HG03280 (cell line): ENCODE measurements at regions not wholly inside any gene's neighbourhood (a gene's known extent, or its start where the extent isn't known, plus 50 kb on each side); places are given as distances from the start of the nearest gene placed in this dataset.
"Not testable (repeated sequence)": the region's sequence is repeated elsewhere in the genome, so short reads cannot be mapped to it uniquely, and the experiment has no call there.

Experiments
- ATAC-seq: cut with Tn5 transposase; IDR thresholded peaks from one replicate; pipeline ENCODE4 v1.9.1; 2021; ENCODE audit warnings: mild to moderate bottlenecking, moderate library complexity; ENCODE audit not compliant: unreplicated experiment

DNA sequence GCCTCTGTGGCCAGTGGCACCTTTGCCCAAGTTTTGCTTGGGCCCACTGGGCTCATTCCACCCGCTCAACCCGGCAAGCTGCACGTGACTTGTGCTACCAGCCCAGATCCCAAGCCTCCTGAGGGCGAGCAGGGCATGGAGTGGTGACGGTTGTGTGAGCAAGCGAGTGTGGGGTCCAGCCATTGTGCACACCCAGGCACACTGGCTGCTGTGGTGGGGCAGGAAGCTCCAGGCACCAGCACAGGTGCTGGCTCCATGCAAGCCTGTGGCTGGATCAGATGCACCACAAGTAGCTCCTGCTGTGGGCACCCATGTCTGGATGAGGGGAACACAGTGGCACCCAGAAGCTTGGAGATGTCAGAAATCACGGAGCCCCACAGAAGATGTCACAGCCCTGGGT lies 557.0 kb upstream of the GNPDA2 start:
- no peak for ATAC-seq

DNA sequence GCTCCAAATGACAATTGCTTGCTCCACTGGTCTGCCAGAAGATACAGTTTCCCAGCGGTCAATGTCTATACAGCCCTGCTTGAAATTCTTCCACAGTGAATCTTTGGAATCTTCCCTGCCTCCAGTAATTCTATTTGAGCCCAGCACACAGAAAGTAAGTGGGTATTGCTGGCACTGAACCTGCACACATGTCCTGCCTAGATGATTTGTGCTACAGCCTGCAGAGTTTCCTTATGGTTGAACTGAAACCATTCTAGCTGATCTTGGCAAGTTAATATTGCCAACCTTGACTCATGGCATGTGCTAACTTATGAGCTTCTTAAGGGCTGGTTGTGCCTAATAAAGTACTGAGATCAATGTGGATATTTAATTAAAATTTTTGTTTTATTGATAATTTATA lies 553.8 kb upstream of the GNPDA2 start:
- ATAC-seq: no peak

DNA sequence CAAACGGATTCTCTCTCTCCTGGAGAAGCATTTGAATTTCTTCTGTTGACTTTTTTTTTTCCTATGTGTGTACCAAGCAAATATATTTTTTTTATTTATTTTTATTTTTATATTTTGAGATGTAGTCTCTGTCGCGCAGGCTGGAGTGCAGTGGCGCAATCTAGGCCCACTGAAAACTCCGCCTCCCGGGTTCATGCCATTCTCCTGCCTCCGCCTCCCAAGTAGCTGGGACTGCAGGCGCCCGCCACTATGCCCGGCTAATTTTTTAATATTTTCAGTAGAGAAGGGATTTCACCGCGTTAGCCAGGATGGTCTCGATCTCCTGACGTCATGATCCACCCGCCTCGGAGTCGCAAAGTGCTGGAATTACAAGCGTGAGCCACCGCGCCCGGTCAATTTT lies 549.5 kb upstream of the GNPDA2 start:
- no peak for ATAC-seq

DNA sequence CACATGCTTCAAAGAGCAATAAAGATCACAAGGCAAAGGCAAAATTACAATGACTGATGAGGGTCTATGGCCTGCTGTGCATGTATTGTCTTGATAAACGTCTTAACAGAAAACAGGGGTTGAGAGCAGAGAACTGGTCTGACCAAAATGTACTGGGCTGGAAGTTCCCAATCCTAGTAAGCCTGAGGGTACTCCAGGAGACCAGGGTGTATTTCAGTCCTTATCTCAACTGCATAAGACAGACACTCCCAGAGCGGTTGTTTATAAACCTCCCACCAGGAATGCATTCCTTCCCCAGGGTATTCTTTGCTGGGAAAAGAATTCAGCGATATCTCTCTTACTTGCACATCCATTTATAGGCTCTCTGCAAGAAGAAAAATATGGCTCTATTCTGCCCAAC lies 521.8 kb upstream of the GNPDA2 start:
- not testable (repeated sequence) for ATAC-seq

DNA sequence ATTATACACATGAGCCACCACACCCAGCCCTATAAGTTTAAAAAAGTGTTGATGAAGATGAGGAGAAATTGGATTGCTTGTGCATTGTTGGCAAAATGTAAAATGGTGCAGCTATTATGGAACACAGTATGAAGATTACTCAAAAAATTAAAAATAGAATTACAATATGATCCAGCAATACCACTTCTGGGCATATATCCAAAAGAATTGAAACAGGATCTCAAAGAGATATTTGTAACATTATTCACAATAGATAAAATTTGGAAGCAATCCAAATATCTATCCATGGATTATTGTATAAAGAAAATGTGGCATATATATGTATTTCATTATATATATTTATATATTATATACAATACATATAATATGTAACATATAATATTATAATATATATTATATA lies 515.6 kb upstream of the GNPDA2 start:
- no peak for ATAC-seq

DNA sequence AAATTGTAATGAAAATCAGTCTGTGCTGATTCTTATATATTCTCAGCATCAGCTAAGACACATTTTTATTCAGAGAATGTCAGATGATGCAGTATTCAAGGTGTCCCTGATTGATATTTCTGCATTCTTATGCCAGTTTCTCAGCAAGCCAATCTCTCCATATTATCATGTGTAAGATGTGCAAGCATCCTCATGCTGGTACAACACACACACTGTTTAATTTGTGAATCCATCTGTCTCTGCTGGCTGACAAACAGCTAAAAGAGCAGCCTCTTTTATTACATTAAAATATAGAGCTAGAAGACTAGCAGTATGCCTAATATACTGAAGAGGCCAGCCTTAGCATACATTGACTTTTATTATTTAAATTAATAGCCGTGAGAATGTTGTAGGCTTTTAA lies 502.9 kb upstream of the GNPDA2 start:
- no peak for ATAC-seq

DNA sequence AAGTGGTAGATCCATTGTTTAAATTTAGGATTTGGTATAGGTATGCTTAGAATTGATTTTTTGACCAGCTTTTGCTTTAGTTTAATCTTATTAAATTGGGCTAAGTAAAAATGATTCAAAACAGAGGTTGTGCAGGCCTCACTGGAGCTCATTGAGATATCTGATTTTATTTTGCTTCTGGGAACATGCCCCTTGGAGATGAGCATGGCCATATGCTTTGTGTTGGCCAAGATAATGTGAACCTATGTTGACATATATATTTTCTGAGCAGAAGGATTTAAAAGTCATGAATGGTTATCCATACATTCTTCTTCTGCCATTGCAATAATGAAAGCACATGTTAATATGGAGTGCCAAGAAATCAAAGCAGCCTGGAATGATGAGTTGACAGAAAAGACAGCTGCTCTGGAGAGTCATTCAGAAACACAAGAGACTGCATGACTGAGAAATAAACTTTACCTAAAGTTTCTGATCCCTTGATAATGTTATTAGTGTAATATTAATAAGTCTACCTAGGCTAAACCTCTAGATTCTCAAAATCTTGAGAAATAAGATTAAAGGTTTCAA lies 489.7 kb upstream of the GNPDA2 start:
- ATAC-seq: no peak

DNA sequence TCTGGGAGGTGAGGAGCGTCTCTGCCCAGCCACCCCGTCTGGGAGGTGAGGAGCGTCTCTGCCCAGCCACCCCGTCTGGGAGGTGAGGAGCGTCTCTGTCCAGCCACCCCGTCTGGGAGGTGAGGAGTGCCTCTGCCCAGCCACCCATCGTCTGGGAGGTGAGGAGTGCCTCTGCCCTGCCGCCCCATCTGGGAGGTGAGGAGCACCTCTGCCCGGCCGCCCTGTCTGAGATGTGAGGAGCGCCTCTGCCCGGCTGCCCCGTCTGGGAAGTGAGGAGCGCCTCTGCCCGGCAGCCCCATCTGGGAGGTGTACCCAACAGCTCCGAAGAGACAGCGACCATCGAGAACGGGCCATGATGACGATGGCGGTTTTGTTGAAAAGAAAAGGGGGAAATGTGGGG lies 482.1 kb upstream of the GNPDA2 start:
- ATAC-seq: not testable (repeated sequence)

DNA sequence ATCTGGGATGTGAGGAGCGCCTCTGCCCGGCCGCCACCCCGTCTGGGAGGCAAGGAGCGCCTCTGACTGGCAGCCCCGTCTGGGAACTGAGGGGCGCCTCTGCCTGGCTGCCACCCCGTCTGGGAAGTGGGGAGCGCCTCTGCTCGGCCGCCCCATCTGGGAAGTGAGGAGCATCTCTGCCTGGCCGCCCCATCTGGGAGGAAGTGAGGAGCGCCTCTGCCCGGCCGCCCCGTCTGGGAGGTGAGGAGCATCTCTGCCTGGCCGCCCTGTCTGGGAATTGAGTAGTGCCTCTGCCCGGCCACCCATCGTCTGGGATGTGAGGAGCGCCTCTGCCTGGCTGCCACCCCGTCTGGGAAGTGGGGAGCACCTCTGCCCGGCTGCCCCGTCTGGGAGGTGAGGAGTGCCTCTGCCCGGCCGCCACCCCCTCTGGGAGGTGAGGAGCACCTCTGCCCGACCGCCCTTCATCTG lies 481.5 kb upstream of the GNPDA2 start:
- ATAC-seq: not testable (repeated sequence)

DNA sequence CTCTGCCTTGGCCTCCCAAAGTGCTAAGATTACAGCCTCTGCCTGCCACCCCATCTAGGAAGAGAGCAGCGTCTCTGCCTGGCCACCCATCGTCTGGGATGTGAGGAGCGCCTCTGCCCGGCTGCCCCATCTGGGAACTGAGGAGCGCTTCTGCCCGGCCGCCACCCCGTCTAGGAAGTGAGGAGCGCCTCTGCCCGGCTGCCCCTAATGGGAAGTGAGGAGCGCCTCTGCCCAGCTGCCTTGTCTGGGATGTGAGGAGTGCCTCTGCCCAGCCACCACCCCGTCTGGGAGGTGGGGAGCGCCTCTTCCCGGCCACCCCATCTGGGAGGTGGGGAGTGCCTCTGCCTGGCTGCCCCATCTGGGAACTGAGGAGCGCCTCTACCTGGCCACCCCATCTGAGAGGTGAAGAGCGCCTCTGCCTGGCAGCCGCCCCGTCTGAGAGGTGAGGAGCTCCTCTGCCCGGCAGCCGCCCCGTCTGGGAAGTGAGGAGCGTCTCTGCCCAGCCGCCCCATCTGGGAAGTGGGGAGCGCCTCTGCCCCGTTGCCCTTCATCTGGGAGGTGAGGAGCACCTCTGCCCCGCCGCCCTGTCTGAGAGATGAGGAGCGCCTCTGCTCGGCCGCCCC lies 481.0 kb upstream of the GNPDA2 start:
- ATAC-seq: not testable (repeated sequence)

DNA sequence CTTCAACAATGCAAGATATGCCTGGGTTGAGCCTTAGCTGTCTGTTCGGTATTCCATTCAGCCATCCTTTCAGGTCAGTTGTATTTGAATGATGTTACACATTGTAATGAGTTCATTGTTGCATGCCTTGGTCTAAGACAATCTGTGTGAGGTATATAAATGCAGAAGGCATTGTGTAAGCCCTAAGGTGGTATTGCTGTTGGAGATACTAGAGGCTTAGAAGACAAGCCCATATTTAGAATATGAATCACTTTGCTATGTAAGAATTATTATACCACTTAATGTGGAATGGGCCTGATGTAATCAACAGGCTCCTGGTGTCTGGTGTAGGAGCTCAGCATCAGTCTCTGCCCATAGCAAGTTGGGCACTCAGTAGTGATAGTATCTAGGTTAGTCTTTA lies 473.4 kb upstream of the GNPDA2 start:
- ATAC-seq: no peak

DNA sequence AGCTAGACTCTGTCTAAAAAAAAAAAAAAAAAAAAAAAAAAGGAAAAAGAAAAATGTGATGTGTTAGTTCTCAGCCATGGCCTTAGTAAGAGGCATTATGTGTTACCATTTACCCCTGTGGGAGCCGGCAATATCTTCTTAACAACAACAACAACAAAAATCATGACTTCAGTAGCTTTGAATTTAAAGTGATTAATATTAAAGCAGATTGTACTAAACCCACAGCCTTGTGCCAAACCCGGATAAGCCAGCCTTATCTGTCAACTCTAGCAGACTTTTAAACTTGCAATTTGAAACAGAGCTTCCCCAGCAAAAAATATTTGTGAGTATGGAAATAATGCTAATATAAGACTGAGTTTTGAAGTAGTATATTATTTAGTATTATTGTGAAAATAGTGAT lies 462.1 kb upstream of the GNPDA2 start:
- no peak for ATAC-seq

DNA sequence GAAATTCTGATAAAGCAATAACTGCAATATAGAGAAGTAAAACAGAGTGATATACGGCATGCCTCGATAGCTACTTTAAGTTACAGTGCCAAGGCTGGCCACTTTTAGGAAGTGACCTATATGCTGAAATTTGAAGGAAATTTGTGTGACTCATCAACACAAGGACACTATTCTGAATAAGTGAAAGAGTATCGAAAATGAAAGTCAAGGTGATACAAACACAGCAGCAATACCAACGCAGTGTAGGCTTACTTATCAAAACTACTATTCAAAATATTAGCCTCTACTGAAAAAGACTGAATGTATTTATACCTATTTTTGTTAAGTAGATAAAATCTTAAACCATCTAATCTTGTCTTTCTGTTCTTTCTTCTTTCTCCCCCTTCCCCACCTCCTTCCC lies 459.9 kb upstream of the GNPDA2 start:
- no peak for ATAC-seq

DNA sequence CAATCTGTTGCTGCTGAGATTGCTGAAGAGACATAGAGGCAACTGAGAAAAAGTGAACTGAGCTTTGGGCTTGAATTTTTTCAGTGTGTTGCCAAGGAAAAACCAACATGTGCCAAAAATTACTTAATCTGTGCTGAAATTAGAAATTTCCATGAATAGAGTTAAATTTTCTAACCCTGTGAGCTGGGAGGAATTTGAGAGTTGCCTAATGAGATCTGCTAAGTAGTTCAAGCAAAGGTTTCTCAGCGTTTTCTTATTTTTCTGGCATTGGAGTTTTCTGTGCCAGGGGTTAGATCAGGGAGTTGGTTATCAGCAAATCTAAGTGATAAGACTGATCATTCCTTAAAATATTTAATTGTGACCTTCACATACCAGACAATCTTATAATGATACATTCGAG lies 457.5 kb upstream of the GNPDA2 start:
- ATAC-seq: no peak

DNA sequence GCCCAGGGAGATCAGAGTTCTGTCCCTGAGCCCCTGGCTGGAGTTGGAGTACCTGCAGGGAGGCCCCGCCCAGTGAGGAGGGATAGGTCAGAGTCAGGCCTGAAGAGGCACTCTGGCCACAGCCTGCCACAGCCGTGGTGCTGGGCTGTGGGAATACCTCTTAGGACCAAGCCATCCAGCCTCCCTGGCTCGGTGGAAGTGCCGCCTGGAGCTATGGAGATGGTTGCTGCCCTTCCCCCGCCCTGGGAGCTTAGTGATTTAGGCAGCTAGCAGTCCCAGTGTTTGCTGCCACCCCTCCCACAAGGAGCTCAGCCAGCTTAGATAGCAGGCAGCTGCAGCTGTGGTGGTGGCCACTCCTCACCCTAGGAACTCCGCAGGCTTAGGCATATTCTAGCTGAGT lies 446.3 kb upstream of the GNPDA2 start:
- no peak for ATAC-seq

DNA sequence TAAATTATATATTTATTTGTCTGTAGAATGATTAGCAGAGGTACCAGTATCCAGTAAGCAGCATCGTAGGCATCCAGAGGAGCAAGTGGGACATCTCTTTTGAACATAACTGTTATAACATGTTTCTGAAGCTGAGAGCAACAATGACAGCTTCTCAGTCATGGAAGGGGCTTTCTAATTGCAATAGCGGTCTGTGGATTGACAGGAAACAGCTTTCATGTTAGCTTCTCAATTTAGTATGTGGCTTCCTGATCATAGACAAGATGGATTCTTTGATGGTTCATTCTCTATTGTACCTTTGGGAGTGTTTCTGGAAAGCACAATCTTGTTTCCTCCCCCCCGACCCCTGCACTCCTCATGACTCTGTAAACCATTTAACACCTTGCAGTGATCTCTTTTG lies 434.6 kb upstream of the GNPDA2 start:
- no peak for ATAC-seq

DNA sequence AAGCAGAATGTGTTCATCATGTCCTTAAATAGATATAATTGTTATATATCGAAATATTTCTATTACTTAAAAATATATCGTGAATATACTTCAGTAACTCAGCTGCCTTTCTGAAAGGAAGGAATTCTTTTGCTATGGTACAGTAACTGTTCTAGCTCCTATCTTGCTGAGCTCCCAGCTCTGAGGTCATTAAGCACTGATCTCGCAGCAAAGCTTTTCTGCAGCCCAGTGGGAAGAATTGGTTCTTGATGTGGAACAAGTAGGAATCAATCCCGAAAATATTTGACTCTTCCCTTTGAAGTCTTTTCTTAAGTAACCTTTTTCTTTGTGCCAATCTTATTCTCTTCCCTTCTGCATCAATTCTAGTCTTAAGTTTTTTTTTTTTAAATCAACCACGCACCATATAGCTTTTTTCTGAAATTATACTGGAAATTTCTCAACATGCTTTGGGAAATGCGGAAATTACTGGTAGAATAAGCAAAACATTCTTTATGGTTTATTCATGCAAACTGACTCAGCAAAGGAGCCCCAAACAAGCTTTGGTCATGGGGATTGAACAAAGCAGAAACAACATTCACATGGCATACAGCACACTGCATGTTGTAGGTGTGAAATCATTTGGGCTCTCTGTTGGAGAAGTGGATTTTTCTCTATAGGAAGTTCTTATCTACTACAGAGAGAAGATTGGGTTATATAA lies 428.9 kb upstream of the GNPDA2 start:
- no peak for ATAC-seq

DNA sequence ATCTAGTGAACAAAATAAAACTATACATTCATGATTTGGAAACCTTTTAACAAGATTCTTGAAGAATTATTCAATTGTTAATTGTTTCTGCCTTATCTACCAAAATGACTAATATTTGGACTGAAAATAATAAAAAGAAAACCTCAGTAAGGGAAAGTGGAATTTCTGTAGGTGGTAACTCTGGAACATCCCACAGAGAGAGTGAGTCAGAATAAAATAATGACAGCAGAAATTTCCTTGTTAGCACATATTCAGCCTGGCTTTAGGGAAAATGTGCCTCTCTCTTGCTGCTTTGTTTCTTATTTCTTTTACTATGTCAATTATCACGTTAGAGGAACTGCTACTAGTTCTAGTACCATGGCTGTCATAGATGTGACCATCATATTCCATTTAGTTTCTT lies 421.5 kb upstream of the GNPDA2 start:
- ATAC-seq: no peak

DNA sequence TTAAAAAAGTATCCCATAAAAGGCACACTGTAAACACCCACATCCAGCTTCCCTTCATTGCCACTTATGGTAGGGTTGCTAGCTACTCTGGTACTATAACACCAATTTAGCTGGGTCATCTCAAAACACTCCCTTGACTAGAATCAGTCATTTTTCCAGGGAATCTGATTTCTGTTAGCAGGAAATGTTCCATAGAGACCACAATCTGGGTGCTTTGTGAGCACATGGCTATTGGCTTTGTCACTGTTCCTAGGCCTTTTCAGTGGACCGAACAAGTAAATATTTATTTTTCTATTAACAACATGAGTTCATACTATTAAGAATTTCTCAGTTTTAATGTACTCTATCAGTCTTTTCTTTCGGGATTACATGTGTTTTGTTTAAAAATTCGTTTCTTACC lies 404.7 kb upstream of the GNPDA2 start:
- no peak for ATAC-seq

DNA sequence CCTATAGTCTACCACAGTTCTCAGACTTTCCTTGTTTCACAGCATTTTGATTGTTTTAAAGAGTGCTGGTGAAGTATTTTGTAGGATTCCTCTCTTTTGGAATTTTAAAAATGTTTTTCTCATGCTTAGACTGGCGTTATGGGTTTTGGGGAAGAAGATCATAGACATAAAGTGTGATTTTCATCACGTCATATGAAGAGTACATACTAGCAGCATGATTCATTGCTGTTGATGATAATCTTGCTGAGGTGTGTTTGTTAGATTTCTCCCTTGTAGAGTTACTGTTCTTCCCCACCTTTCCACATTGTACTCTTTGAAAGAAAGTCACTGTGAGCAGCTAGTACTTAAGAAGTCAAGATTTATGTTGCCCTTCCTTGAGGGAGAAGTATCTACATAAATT lies 396.1 kb upstream of the GNPDA2 start:
- ATAC-seq: no peak

DNA sequence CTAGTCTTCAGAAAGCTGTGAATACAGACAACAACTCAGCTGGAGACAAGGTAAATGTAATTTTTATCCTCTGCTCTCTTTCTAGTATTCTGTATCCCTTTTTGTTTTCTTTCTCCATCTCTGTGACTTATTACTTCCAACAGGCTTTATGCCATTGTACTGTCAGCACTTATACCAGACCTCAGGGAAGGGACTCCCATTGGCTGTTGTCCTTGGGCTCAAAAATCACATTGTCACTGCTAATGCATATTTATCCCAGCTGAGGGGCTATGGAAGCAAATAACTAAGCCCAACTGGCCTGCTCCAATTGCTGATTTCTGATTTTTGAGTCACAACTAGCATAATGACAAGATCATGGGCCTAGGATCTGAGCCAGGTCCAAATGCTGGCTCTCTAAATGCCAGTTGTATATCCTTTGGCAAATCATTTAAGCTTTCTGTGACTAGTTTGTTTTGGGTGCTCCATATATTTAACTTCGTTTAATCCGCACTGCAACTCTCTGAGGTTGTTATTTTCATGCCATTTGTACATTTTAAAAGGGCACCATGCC lies 395.1 kb upstream of the GNPDA2 start:
- ATAC-seq: no peak

DNA sequence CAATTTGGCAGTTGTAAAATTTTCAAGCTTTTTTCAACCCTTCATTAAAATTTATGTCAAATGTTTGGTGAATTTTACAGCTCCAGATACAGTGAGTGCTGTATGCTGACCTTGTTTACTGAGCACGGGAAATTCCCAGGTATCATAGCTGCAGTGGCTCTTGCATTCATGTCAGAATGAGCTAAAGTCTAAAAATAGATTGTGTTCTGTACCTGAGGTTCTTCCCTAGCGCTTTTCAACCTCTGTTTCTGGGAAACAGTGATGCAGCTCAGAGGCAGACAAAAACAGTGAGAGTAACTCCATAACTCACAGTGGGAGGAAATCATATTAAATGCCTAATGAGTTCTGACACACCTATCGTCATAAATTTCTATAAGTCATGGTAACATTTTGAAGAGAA lies 393.8 kb upstream of the GNPDA2 start:
- peak; percentile 70 for ATAC-seq
